ENCODE measurements at regions not wholly inside any gene's neighbourhood (a gene's known extent, or its start where the extent isn't known, plus 50 kb on each side); places are given as distances from the start of the nearest gene placed in this dataset.

DNA sequence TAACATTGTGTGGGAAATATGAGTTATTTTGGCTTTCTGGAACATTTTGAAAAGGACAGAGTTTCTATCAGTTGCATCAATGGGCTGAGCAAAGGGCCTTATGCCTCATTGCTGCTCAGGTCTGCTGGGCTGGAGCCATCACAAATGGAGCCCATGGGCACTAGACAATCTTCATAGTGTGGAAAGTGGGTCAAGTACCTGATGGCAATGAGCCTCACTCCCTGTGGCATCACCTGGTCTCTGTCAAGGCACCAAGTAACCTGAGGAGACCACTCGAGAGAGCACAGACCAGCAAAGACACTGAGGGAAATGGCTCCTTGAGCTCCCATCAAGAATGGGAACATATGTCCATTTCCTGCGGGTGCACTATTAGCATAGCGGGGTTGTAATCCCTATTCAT, 96.7 kb upstream of the PPP2R3A start:
- Mint-ChIP-seq H3K9me3 (peaks cover 8% of the 10 kb centered on the region), H3K27me3 (ENCODE audit: low read depth) (no peaks in the 10 kb centered on the region), H3K4me3 (no peak overlapping the region), H3K4me1 (no peaks in the 10 kb centered on the region), H3K36me3 (ENCODE audit: low read depth) (peaks cover 2% of the 10 kb centered on the region), H3K27ac (ENCODE audit: unreplicated experiment) (no peak overlapping the region)
- DNase-seq (ENCODE audit: low read depth, low spot score), result no peak
- TF ChIP-seq, protein P1, sequence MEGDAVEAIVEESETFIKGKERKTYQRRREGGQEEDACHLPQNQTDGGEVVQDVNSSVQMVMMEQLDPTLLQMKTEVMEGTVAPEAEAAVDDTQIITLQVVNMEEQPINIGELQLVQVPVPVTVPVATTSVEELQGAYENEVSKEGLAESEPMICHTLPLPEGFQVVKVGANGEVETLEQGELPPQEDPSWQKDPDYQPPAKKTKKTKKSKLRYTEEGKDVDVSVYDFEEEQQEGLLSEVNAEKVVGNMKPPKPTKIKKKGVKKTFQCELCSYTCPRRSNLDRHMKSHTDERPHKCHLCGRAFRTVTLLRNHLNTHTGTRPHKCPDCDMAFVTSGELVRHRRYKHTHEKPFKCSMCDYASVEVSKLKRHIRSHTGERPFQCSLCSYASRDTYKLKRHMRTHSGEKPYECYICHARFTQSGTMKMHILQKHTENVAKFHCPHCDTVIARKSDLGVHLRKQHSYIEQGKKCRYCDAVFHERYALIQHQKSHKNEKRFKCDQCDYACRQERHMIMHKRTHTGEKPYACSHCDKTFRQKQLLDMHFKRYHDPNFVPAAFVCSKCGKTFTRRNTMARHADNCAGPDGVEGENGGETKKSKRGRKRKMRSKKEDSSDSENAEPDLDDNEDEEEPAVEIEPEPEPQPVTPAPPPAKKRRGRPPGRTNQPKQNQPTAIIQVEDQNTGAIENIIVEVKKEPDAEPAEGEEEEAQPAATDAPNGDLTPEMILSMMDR (conservative IDR thresholded peaks at IDR 0.05), result no peak

DNA sequence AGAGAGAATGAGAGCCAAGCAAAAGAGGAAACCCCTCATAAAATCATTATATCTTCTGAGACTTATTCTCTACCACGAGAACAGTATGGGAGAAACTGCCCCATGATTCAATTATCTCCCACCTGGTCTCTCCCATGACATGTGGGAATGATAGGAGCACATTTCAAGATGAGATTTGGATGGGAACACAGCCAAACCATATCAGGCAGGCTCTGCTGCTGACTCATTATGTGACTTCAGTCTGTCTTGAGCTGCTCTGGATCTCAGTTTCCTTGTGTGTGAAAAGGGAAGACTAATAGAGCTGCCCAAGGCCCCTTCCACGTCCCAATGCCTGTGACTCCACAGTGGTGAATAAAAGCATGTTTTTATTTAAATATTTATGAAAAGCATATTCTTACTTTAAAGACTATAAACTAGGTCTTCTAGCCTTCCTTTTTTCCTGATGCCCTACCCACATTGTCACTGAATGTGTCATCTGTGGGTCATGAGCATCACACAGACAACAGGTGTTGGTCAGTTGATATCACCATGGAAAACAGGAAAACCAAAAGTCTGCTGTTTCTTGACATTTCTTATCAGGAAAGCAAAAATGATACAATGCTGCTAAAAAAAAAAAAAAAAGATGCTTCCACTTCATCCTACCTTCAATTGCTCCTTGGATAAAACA, 96.0 kb upstream of the PPP2R3A start:
- DNase-seq (ENCODE audit: low read depth, low spot score), result no peak
- Mint-ChIP-seq H3K4me1 (no peaks in the 10 kb centered on the region), H3K36me3 (ENCODE audit: low read depth) (peaks cover 3% of the 10 kb centered on the region), H3K4me3 (no peak overlapping the region), H3K9me3 (peaks cover 10% of the 10 kb centered on the region), H3K27me3 (ENCODE audit: low read depth) (no peaks in the 10 kb centered on the region), H3K27ac (ENCODE audit: unreplicated experiment) (no peak overlapping the region)
- TF ChIP-seq, protein P1 (conservative IDR thresholded peaks at IDR 0.05), result no peak

DNA sequence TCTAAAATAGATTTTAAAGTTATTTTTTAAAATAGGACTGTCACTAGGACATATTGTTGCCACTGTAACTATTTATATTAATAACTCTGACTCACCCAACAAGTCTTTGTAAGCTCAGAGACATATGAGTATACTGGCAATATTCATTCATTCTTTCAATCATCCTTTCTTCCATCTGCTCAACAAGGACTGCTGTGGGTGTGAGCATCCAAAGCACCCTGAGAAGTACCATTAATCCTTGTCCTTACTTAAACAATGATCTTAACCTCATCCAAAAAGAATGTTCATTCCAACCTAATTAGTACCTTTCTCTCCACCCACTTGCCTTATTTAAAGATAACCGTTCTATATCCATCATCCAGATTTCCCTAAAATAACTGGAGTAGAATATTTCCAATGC, 94.2 kb upstream of the PPP2R3A start:
- no peak overlapping the region for H3K27ac Mint-ChIP-seq (ENCODE audit: unreplicated experiment)
- no peak for DNase-seq (ENCODE audit: low read depth, low spot score)
- no peaks in the 10 kb centered on the region for H3K27me3 Mint-ChIP-seq (ENCODE audit: low read depth)
- no peaks in the 10 kb centered on the region for H3K4me1 Mint-ChIP-seq
- H3K9me3 Mint-ChIP-seq, result peaks cover 16% of the 10 kb centered on the region
- H3K36me3 Mint-ChIP-seq (ENCODE audit: low read depth), result peaks cover 3% of the 10 kb centered on the region
- no peak overlapping the region for H3K4me3 Mint-ChIP-seq
- TF ChIP-seq, protein P1 (conservative IDR thresholded peaks at IDR 0.05), result no peak

DNA sequence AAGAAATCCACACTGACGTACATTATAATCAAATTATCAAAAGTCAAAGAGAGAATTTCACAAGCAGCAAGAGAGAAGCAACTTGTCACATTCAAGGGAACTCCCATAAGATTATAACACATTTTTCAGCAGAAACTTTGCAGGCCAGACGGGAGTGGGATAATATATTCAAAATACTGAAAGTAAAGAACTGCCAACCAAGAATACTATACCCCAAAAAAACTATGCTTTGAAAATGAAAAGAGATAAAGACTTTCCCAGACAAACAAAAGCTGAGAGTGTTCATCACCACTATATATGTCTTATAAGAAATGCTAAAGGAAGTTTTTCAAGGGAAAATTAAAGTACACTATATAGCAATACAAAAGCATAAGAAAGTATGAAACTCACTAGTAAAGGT, 91.5 kb upstream of the PPP2R3A start:
- Mint-ChIP-seq H3K4me1 (no peaks in the 10 kb centered on the region), H3K27me3 (ENCODE audit: low read depth) (no peaks in the 10 kb centered on the region), H3K9me3 (peaks cover 11% of the 10 kb centered on the region), H3K36me3 (ENCODE audit: low read depth) (peaks cover 3% of the 10 kb centered on the region), H3K27ac (ENCODE audit: unreplicated experiment) (no peak overlapping the region), H3K4me3 (no peak overlapping the region)
- no peak for DNase-seq (ENCODE audit: low read depth, low spot score)
- TF ChIP-seq, protein P1 (conservative IDR thresholded peaks at IDR 0.05), result no peak

DNA sequence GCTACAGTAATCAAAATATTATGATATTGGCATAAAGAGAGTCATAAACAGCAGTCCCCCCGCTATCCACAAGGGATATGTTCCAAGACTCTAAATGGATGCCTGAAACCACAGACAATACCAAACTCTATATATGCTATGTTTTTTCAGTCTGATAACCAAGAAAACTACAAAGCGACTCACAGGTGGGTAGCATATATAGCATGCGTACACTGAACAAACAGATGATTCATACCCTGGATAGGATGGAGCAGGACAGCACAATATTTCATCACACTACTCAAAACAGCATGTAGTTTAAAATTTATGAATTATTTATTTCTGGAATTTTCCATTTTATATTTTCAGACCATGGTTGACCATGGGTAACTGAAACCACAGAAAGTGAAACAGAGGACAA, 87.0 kb upstream of the PPP2R3A start:
- Mint-ChIP-seq H3K27ac (ENCODE audit: unreplicated experiment) (no peak overlapping the region), H3K9me3 (peaks cover 8% of the 10 kb centered on the region), H3K27me3 (ENCODE audit: low read depth) (no peaks in the 10 kb centered on the region), H3K4me3 (no peak overlapping the region), H3K36me3 (ENCODE audit: low read depth) (peaks cover 3% of the 10 kb centered on the region), H3K4me1 (no peaks in the 10 kb centered on the region)
- TF ChIP-seq, protein P1 (conservative IDR thresholded peaks at IDR 0.05), result no peak
- no peak for DNase-seq (ENCODE audit: low read depth, low spot score)
